Stomach (tissue), 4 donors: ENCODE measurements at regions not wholly inside any gene's neighbourhood (a gene's known extent, or its start where the extent isn't known, plus 50 kb on each side); places are given as distances from the start of the nearest gene placed in this dataset.

Experiments
- EP300 ChIP-seq: sonication (generic); formaldehyde crosslinking; IDR thresholded peaks from one replicate; pipeline ENCODE4 v1.6.1; 2017; ENCODE audit warnings: antibody characterized with exemption
- POLR2A ChIP-seq, 4 donors: fragments of 450-650 bp; IDR thresholded peaks; one replicate each; pipeline ENCODE4 v1.6.1; 2016; ENCODE audit warnings: antibody characterized with exemption in 4 of 4, control low read depth in 2 of 4, mild to moderate bottlenecking in 1 of 4, moderate library complexity in 1 of 4
- POLR2AphosphoS5 ChIP-seq, 3 donors: sonication (generic); formaldehyde crosslinking; IDR thresholded peaks; one replicate each; pipeline ENCODE4 v1.6.1; 2016; ENCODE audit warnings: antibody characterized with exemption in 3 of 3
- TF ChIP-seq, protein P1 (sequence below), 7 experiments: fragments of 450-650 bp in 4 of 7; fragments of 200-600 bp in 3 of 7; sonication (generic) in 3 of 7; IDR thresholded peaks; one replicate each; pipeline ENCODE4 v1.5.1; 2016 to 2019; ENCODE audit warnings: antibody characterized with exemption in 7 of 7, control low read depth in 2 of 7, mild to moderate bottlenecking in 1 of 7

DNA sequence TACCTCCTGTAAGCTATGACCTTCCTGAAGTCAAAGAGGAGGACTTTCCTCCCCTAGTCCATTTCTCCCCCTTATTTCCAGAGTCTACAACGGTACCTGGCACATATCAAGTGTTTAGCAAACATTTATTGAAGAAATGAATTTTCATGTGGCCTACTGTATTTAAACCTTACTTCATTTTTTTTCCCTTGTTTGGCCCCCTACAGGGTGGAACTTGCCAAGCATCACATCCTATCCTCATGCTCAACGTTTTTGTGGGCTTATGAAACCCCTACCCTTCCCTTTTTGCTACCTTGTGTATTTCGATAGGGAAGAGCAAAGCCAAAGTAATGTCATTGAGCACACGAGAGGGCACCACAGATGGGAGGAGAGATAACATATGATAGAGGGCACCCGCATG, 1857.8 kb upstream of the WWC1 start:
- TF ChIP-seq, protein P1, sequence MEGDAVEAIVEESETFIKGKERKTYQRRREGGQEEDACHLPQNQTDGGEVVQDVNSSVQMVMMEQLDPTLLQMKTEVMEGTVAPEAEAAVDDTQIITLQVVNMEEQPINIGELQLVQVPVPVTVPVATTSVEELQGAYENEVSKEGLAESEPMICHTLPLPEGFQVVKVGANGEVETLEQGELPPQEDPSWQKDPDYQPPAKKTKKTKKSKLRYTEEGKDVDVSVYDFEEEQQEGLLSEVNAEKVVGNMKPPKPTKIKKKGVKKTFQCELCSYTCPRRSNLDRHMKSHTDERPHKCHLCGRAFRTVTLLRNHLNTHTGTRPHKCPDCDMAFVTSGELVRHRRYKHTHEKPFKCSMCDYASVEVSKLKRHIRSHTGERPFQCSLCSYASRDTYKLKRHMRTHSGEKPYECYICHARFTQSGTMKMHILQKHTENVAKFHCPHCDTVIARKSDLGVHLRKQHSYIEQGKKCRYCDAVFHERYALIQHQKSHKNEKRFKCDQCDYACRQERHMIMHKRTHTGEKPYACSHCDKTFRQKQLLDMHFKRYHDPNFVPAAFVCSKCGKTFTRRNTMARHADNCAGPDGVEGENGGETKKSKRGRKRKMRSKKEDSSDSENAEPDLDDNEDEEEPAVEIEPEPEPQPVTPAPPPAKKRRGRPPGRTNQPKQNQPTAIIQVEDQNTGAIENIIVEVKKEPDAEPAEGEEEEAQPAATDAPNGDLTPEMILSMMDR (IDR thresholded peaks at IDR 0.05) = no peak
- TF ChIP-seq POLR2AphosphoS5 (IDR thresholded peaks at IDR 0.05) (no peak), EP300 (no peak), POLR2A (IDR thresholded peaks at IDR 0.05) (no peak)
